A549 (cell line): ENCODE measurements at regions not wholly inside any gene's neighbourhood (a gene's known extent, or its start where the extent isn't known, plus 50 kb on each side); places are given as distances from the start of the nearest gene placed in this dataset.

Experiments
- CBX2 ChIP-seq: fragments of 200-600 bp; sonication (generic); IDR thresholded peaks from 2 replicates; pipeline ENCODE4 v1.6.1; 2016; ENCODE audit warnings: low read depth, mild to moderate bottlenecking, borderline replicate concordance
- CEBPB ChIP-seq, 2 experiments: fragments of >200 bp in 1 of 2; sonication (Bioruptor Twin) in 1 of 2; formaldehyde crosslinking in 1 of 2; IDR thresholded peaks; 2 replicates each; pipeline ENCODE4 v1.6.1; 2012 to 2016
- CTCF ChIP-seq: fragments of >200 bp; sonication (Bioruptor Twin); formaldehyde crosslinking; IDR thresholded peaks from 3 replicates; pipeline ENCODE4 v1.5.1; 2016
- HDAC2 ChIP-seq: fragments of 200-600 bp; sonication (generic); IDR thresholded peaks from 2 replicates; pipeline ENCODE4 v1.6.1; 2016
- MAFK ChIP-seq: fragments of 450-650 bp; IDR thresholded peaks from 2 replicates; pipeline ENCODE4 v1.6.1; 2014; ENCODE audit not compliant: partially characterized antibody
- MAX ChIP-seq: IDR thresholded peaks from 2 replicates; pipeline ENCODE4 v1.6.1; 2012
- MAZ ChIP-seq: fragments of 150-350 bp; IDR thresholded peaks from 2 replicates; pipeline ENCODE4 v1.6.1; 2014; ENCODE audit warnings: antibody characterized with exemption, low read depth, low read length, borderline replicate concordance
- NPAS2 ChIP-seq: fragments of 250-450 bp; sonication (Bioruptor Pico); IDR thresholded peaks from 2 replicates; pipeline ENCODE4 v1.8.0; 2022; ENCODE audit warnings: mild to moderate bottlenecking, moderate library complexity, borderline replicate concordance
- POLR2A ChIP-seq: IDR thresholded peaks from 2 replicates; pipeline ENCODE4 v1.6.1; 2012; ENCODE audit warnings: mild to moderate bottlenecking, low read length
- SREBF2 ChIP-seq: fragments of 450-650 bp; IDR thresholded peaks from 2 replicates; pipeline ENCODE4 v1.6.1; 2014; ENCODE audit warnings: mild to moderate bottlenecking, moderate library complexity
- USF2 ChIP-seq: fragments of 450-650 bp; IDR thresholded peaks from 2 replicates; pipeline ENCODE4 v1.6.1; 2014; ENCODE audit warnings: antibody characterized with exemption
- ZNF302 ChIP-seq: fragments of 250-450 bp; sonication (Bioruptor Pico); IDR thresholded peaks from 2 replicates; pipeline ENCODE4 v1.9.0; 2021; ENCODE audit warnings: inconsistent platforms, mild to moderate bottlenecking, moderate library complexity

DNA sequence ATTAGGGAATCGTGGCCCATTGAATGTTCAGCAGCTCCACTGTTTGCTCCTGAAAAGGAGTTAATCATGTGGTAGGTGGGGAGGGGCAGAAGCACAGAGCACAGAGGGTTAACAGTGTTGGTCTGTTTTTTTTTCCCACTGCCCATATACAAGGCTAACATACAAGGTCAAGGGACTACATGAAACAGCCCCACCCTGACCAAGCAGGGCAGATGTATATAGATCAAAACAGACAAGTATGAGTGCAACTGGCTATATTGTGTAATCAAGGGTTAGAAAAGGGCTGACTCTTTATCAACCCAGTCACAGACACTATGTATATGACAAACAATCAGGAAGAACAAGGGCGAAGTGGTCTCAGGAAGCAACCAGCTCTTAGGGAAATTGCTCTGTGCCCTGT is 186.6 kb upstream of the CDH11 start:
- TF ChIP-seq SREBF2 (no peak), CTCF (no peak), MAX (no peak), NPAS2 (CRISPR knock-in tag) (no peak), USF2 (no peak), CBX2 (no peak), ZNF302 (CRISPR knock-in tag) (no peak), HDAC2 (no peak), POLR2A (no peak), MAFK (no peak), MAZ (no peak), CEBPB (IDR thresholded peaks at IDR 0.05) (no peak)
